ENCODE measurements at regions not wholly inside any gene's neighbourhood (a gene's known extent, or its start where the extent isn't known, plus 50 kb on each side); places are given as distances from the start of the nearest gene placed in this dataset.

DNA sequence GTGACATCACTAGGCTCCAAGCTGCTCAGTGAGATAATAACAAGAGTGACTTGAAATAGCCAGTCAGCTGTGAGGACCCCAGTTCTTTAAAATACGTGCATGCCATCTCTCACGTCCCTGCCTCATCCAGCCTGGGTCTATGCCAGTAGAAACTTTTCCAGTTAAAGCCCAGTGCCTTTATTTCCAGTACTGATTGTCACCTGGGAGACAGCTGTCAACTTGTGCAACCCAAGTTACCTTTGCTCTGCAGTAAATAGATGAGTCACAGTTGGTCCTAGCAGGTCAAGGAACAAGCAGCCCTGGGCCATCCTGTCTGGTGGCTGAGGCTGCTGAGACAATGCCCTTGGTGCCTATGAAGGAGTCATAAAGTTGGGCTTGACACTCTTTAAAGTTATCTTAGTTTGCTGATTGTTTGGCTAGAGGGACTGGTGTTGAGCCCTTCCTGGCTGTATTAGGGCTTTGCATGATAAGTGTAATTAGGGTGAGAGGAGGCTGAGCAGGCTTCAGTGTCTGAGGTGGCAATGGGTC, 228.7 kb downstream of the LACC1 start (continued):
- TF ChIP-seq GABPB1 (CRISPR knock-in tag; IDR thresholded peaks at IDR 0.05), result no peak

DNA sequence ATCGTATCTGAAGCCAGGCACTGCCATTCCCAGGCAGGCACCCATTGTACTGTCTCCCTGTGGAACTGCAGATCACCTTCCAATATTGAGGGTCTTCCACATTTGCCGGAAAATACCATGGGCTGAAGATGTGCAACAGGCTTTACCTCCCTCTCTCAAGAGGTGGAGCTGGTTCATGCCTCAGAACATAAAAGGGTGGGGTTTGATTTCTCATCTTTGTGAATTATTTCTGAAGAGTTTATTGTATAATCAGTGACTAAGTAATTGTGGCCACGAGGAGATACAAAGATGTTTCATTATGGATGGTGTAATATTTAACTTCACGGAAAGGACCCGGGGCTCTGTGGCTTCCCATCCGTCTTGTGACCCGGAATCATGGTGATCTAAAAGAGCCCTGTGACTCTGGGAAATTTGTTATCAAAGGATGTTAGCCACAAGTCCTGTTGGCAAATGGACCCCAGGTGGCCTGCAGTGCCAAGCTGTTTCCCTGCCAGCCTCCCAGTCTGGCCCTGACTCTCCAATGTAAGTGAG, 230.5 kb downstream of the LACC1 start:
- FAIRE-seq (no peak), DNase-seq (ENCODE audit: low spot score) (no peak), ATAC-seq (no peak)
- Histone ChIP-seq H3K27me3 (ENCODE audit: control insufficient read depth in 1 of 2, insufficient read depth in 2 of 2, low read length in 2 of 2) (no peaks in the 10 kb centered on the region), H3K4me3 (replicated peaks in 1 of 3; ENCODE audit: insufficient read depth in 1 of 3, low read depth in 2 of 3, low read length in 3 of 3) (no peak overlapping the region), H3K36me3 (replicated peaks in 1 of 2; ENCODE audit: control insufficient read depth in 1 of 2, insufficient read depth in 2 of 2, low read length in 2 of 2) (no peaks in the 10 kb centered on the region), H3K4me1 (ENCODE audit: insufficient read depth, low read length) (peaks cover 29% of the 10 kb centered on the region), H3K4me2 (ENCODE audit: low read depth, low read length) (no peak overlapping the region), H4K20me1 (ENCODE audit: insufficient read depth, low read length) (no peaks in the 10 kb centered on the region), H3K79me2 (ENCODE audit: insufficient read depth, low read length) (no peaks in the 10 kb centered on the region), H3K9me3 (ENCODE audit: low read length) (no peaks in the 10 kb centered on the region), H3K9ac (ENCODE audit: insufficient read depth, low read depth, low read length) (no peak overlapping the region), H2AFZ (ENCODE audit: low read length) (no peak overlapping the region), H3K27ac (ENCODE audit: extremely low read length, insufficient read depth, low read length) (no peak overlapping the region)
- ChIA-PET POLR2A (no interaction called here), CTCF (ENCODE audit: low intra/inter-chr PET ratio, low total read pairs) (no interaction called here)
- in situ Hi-C loops (cut with HindIII; ENCODE audit: extremely low pct_ligation_motif_present, low pct_unique_long_range_greater_than_20kb) (no loop called here), intact Hi-C loops (cut with micrococcal nuclease; ENCODE audit: unreplicated experiment) (no loop called here)
- WGBS (ENCODE audit: low lambda C conversion rate), result 47% methylated on average over 7 of the region's 7 CpGs
- no TSS peak for BruUV-seq (replicated peaks)
- TF ChIP-seq ZNF33B (CRISPR knock-in tag; IDR thresholded peaks at IDR 0.05), result no peak
- no peak for TF ChIP-seq ZNF253 (CRISPR knock-in tag; IDR thresholded peaks at IDR 0.05; ENCODE audit: borderline replicate concordance)
- TF ChIP-seq, protein P1, sequence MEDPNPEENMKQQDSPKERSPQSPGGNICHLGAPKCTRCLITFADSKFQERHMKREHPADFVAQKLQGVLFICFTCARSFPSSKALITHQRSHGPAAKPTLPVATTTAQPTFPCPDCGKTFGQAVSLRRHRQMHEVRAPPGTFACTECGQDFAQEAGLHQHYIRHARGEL (CRISPR knock-in tag; IDR thresholded peaks at IDR 0.05), result no peak
- TF ChIP-seq, protein P2, sequence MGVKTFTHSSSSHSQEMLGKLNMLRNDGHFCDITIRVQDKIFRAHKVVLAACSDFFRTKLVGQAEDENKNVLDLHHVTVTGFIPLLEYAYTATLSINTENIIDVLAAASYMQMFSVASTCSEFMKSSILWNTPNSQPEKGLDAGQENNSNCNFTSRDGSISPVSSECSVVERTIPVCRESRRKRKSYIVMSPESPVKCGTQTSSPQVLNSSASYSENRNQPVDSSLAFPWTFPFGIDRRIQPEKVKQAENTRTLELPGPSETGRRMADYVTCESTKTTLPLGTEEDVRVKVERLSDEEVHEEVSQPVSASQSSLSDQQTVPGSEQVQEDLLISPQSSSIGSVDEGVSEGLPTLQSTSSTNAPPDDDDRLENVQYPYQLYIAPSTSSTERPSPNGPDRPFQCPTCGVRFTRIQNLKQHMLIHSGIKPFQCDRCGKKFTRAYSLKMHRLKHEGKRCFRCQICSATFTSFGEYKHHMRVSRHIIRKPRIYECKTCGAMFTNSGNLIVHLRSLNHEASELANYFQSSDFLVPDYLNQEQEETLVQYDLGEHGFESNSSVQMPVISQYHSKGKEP (CRISPR knock-in tag; IDR thresholded peaks at IDR 0.05), result no peak
- TF ChIP-seq, protein P3, sequence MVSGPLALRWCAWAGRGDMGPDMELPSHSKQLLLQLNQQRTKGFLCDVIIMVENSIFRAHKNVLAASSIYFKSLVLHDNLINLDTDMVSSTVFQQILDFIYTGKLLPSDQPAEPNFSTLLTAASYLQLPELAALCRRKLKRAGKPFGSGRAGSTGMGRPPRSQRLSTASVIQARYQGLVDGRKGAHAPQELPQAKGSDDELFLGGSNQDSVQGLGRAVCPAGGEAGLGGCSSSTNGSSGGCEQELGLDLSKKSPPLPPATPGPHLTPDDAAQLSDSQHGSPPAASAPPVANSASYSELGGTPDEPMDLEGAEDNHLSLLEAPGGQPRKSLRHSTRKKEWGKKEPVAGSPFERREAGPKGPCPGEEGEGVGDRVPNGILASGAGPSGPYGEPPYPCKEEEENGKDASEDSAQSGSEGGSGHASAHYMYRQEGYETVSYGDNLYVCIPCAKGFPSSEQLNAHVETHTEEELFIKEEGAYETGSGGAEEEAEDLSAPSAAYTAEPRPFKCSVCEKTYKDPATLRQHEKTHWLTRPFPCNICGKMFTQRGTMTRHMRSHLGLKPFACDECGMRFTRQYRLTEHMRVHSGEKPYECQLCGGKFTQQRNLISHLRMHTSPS (CRISPR knock-in tag; IDR thresholded peaks at IDR 0.05; ENCODE audit: low read depth), result no peak
- TF ChIP-seq ZNF20 (CRISPR knock-in tag; IDR thresholded peaks at IDR 0.05), result no peak
- no peak for TF ChIP-seq RBFOX2 (IDR thresholded peaks at IDR 0.05; ENCODE audit: low read depth, low read length)
- TF ChIP-seq RARA (CRISPR knock-in tag; IDR thresholded peaks at IDR 0.05), result no peak
- no peak for TF ChIP-seq ZNF296 (CRISPR knock-in tag; conservative IDR thresholded peaks at IDR 0.05)
- TF ChIP-seq ASH2L (IDR thresholded peaks at IDR 0.05; ENCODE audit: insufficient read length, low read depth, low read length), result no peak
- no peak for TF ChIP-seq ZNF264 (CRISPR knock-in tag; IDR thresholded peaks at IDR 0.05)
- no peak for TF ChIP-seq NAIF1 (CRISPR knock-in tag; IDR thresholded peaks at IDR 0.05; ENCODE audit: borderline replicate concordance)
